Small intestine (tissue), 7 donors: ENCODE measurements at regions not wholly inside any gene's neighbourhood (a gene's known extent, or its start where the extent isn't known, plus 50 kb on each side); places are given as distances from the start of the nearest gene placed in this dataset.
"Not testable (repeated sequence)": the region's sequence is repeated elsewhere in the genome, so short reads cannot be mapped to it uniquely, and the experiment has no call there.

Source experiments
- DNase-seq, 2 donors: peaks; one replicate each; pipeline versions ENCODE4 v3.0.0 to v3.0.0-alpha.2; 2013
- FAIRE-seq: peaks from 2 replicates; lab custom pipeline; 2012; peaks lifted over from hg19 to GRCh38; lab: Jason Lieb, UNC
- H3K27ac ChIP-seq, 3 donors: one replicate each; pipeline ENCODE4 v1.5.1; 2013; ENCODE audit warnings: low read length in 2 of 3, mild to moderate bottlenecking in 2 of 3, control low read depth in 1 of 3, inconsistent platforms in 1 of 3, low read depth in 1 of 3, moderate library complexity in 1 of 3
- H3K27me3 ChIP-seq, 3 donors: one replicate each; pipeline ENCODE4 v1.6.1; 2013; ENCODE audit warnings: low read length in 3 of 3, inconsistent platforms in 1 of 3; ENCODE audit not compliant: control insufficient read depth in 3 of 3, insufficient read depth in 3 of 3
- H3K36me3 ChIP-seq, 3 donors: one replicate each; pipeline ENCODE4 v1.6.1; 2013; ENCODE audit warnings: low read length in 3 of 3, inconsistent platforms in 1 of 3, low read depth in 1 of 3, mild to moderate bottlenecking in 1 of 3, moderate library complexity in 1 of 3; ENCODE audit not compliant: control insufficient read depth in 3 of 3, insufficient read depth in 2 of 3
- H3K4me1 ChIP-seq, 3 donors: one replicate each; pipeline ENCODE4 v1.6.1; 2013; ENCODE audit warnings: low read length in 2 of 3, inconsistent platforms in 1 of 3, low read depth in 1 of 3, mild to moderate bottlenecking in 1 of 3, moderate library complexity in 1 of 3; ENCODE audit not compliant: control insufficient read depth in 3 of 3, insufficient read depth in 2 of 3
- H3K4me3 ChIP-seq, 3 donors: one replicate each; pipeline ENCODE4 v1.5.1; 2013; ENCODE audit warnings: low read length in 3 of 3, control low read depth in 1 of 3, inconsistent platforms in 1 of 3, low read depth in 1 of 3, mild to moderate bottlenecking in 1 of 3, moderate library complexity in 1 of 3
- H3K9me3 ChIP-seq, 2 donors: one replicate each; pipeline ENCODE4 v1.6.1; 2013; ENCODE audit warnings: low read depth in 1 of 2, low read length in 1 of 2; ENCODE audit not compliant: control insufficient read depth in 2 of 2, insufficient read depth in 1 of 2
- WGBS, 3 donors: extraction: QIAGEN DNeasy Blood & Tissue Kit; methylation state at CpG; one replicate each; pipeline ENCODE4 v1.1.7; 2013; 5-methylcytosine and 5-hydroxymethylcytosine counted together
- donor health status: healthy with polysubstance abuse.
- donor health status: control.
- donor health status: control.
- donor health status: Bipolar disorder and iron deficiency.
- donor health status: healthy.

- not testable (repeated sequence) for H3K27me3 ChIP-seq, FAIRE-seq
- 61 to 76% (median 62%) methylated on average over 3 of the region's 4 CpGs for WGBS, 3 donors
Measured at GRCh38 chrX:51000384-51000783, 89.8 kb downstream of the BMP15 start.

GRCh38 chrX:51001733-51002632, 91.4 kb downstream of the BMP15 start:
- not testable (repeated sequence) for H3K4me1 ChIP-seq, H3K36me3 ChIP-seq, DNase-seq, H3K27ac ChIP-seq, H3K27me3 ChIP-seq, FAIRE-seq, H3K4me3 ChIP-seq, H3K9me3 ChIP-seq
- WGBS, 3 donors = 64 to 81% (median 73%) methylated on average over 11 of the region's 11 CpGs

More at GRCh38 chrX:51000384-51000783, 89.8 kb downstream of the BMP15 start:
- not testable (repeated sequence) for H3K36me3 ChIP-seq, H3K27ac ChIP-seq, H3K4me3 ChIP-seq, H3K9me3 ChIP-seq, H3K4me1 ChIP-seq, DNase-seq

- Histone ChIP-seq H3K27me3 (peaks cover 0 to 2% (median 0%) of the 10 kb centered on the region in 3 donors), H3K36me3 (no peaks in the 10 kb centered on the region), H3K4me1 (no peaks in the 10 kb centered on the region), H3K27ac (no peak overlapping the region), H3K9me3 (no peaks in the 10 kb centered on the region), H3K4me3 (no peak overlapping the region)
- DNase-seq (no peak), FAIRE-seq (no peak)
Measured at GRCh38 chrX:51006064-51006463, 95.5 kb downstream of the BMP15 start.

GRCh38 chrX:51024106-51024696, 113.7 kb downstream of the BMP15 start:
- 16 to 37% (median 22%) methylated on average over 5 of the region's 5 CpGs for WGBS, 3 donors
- no peak for FAIRE-seq
- Histone ChIP-seq H3K4me3 (no peak overlapping the region), H3K4me1 (no peaks in the 10 kb centered on the region), H3K27me3 (no peaks in the 10 kb centered on the region), H3K9me3 (no peaks in the 10 kb centered on the region), H3K36me3 (no peaks in the 10 kb centered on the region), H3K27ac (no peak overlapping the region)
- DNase-seq = no peak

- Histone ChIP-seq H3K4me3 (no peak overlapping the region), H3K27ac (no peak overlapping the region), H3K9me3 (no peaks in the 10 kb centered on the region), H3K4me1 (no peaks in the 10 kb centered on the region), H3K27me3 (no peaks in the 10 kb centered on the region), H3K36me3 (no peaks in the 10 kb centered on the region)
- WGBS, 3 donors = 63 to 75% (median 73%) methylated on average over 3 of the region's 3 CpGs
- FAIRE-seq = no peak
- DNase-seq = no peak
Measured at GRCh38 chrX:51026862-51027261, 116.3 kb downstream of the BMP15 start.

GRCh38 chrX:51035746-51036145, 125.2 kb downstream of the BMP15 start:
- no peak for FAIRE-seq
- H3K27me3 ChIP-seq = no peaks in the 10 kb centered on the region
- H3K4me3 ChIP-seq = no peak overlapping the region

GRCh38 chrX:51047950-51048349, 137.4 kb downstream of the BMP15 start:
- H3K36me3 ChIP-seq = no peaks in the 10 kb centered on the region
- H3K4me1 ChIP-seq = no peaks in the 10 kb centered on the region
- DNase-seq (no peak), FAIRE-seq (no peak)
- H3K27me3 ChIP-seq = no peaks in the 10 kb centered on the region
- WGBS, 3 donors = 38 to 58% (median 53%) methylated on average over 2 of the region's 2 CpGs
- no peak overlapping the region for H3K4me3 ChIP-seq
- H3K27ac ChIP-seq = no peak overlapping the region
- no peaks in the 10 kb centered on the region for H3K9me3 ChIP-seq

More at GRCh38 chrX:51035746-51036145, 125.2 kb downstream of the BMP15 start:
- H3K36me3 ChIP-seq = no peaks in the 10 kb centered on the region
- H3K27ac ChIP-seq = no peak overlapping the region
- no peaks in the 10 kb centered on the region for H3K9me3 ChIP-seq
- H3K4me1 ChIP-seq = no peaks in the 10 kb centered on the region
- DNase-seq = no peak
- WGBS, 3 donors = 75 to 84% (median 82%) methylated on average over 3 of the region's 3 CpGs

GRCh38 chrX:51053741-51054140, 143.2 kb downstream of the BMP15 start:
- no peak overlapping the region for H3K4me3 ChIP-seq
- no peak overlapping the region for H3K27ac ChIP-seq
- H3K9me3 ChIP-seq = no peaks in the 10 kb centered on the region
- no peaks in the 10 kb centered on the region for H3K4me1 ChIP-seq
- no peaks in the 10 kb centered on the region for H3K36me3 ChIP-seq
- H3K27me3 ChIP-seq = no peaks in the 10 kb centered on the region
- DNase-seq (no peak), FAIRE-seq (no peak)
- 71 to 83% (median 73%) methylated on average over 4 to 6 of the region's 6 CpGs for WGBS, 3 donors
